ENCODE measurements at regions not wholly inside any gene's neighbourhood (a gene's known extent, or its start where the extent isn't known, plus 50 kb on each side); places are given as distances from the start of the nearest gene placed in this dataset.
A peak's percentile ranks its signal among the peaks of the same experiment; 100 is the strongest.

- no peak for DNase-seq (ENCODE audit: low spot score)
These were observed 370.5 kb upstream of the RSPO3 start for GRCh38 chr6:126747728-126748540.

GRCh38 chr6:126753606-126754005 is 364.9 kb upstream of the RSPO3 start:
- DNase-seq (ENCODE audit: low spot score) = no peak

GRCh38 chr6:126761854-126762253 is 356.6 kb upstream of the RSPO3 start:
- DNase-seq (ENCODE audit: low spot score) = no peak

DNA sequence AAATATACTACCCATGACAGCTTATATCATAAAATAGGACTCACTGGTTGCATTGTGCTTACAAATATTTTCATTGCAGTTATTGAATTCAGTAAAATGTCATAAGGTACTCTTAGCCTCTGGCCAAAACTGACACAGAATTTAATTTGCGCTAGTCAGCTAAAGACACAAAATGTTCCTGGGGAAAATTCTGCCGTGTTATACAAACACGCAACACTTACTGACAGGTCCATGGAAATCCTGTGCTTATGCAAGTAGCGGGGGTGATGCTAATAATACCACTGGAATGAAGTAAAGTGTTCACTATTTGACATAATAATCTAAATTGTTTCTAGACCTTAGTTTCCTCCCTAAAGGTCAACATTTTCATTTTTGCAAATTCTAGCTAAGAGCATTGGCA is 354.4 kb upstream of the RSPO3 start:
- DNase-seq (ENCODE audit: low spot score) = no peak

DNA sequence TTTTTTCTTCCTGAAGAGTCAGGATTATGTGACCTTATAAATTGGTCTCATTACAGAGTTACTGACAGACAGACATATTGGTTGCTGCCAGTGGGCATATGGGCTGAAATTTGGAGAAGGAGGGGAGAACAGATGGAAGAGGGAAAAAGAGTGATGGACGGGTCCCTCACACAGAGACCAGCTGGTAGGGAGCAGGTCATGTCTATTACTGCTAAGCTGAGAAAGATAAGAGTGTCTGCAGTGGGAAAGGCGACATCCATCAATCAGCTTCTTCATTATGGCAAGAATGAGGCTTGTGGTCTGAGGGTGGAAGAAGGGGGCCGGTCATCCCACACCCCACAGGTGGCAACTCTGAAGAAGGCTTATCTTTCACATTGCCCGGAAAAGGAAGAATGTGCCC is 353.8 kb upstream of the RSPO3 start:
- DNase-seq (ENCODE audit: low spot score) = no peak

- DNase-seq (ENCODE audit: low spot score) = no peak
These were observed 351.7 kb upstream of the RSPO3 start for GRCh38 chr6:126766820-126767219.

DNA sequence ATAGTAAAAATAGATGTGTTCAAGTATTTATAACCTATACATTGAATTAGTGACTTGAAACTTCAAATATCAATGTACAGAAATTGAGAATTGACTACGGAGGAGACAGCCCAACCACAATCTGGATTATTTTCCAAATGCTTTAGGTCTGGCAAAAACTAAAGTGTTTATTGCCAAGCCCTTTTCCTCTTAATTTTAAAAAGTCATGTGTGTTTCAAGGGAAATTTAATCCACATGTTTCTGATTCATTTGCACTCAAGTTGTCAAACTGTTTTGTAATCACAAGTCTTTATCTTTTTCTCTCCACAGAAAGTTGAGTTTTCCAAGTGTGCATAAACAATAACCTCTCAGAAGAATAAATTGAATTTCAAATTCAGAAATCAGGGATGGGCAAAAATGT is 350.8 kb upstream of the RSPO3 start:
- no peak for DNase-seq (ENCODE audit: low spot score)

GRCh38 chr6:126770176-126770575 is 348.3 kb upstream of the RSPO3 start:
- DNase-seq (ENCODE audit: low spot score) = no peak

GRCh38 chr6:126773112-126773805 is 345.2 kb upstream of the RSPO3 start:
- DNase-seq (ENCODE audit: low spot score) = no peak

DNA sequence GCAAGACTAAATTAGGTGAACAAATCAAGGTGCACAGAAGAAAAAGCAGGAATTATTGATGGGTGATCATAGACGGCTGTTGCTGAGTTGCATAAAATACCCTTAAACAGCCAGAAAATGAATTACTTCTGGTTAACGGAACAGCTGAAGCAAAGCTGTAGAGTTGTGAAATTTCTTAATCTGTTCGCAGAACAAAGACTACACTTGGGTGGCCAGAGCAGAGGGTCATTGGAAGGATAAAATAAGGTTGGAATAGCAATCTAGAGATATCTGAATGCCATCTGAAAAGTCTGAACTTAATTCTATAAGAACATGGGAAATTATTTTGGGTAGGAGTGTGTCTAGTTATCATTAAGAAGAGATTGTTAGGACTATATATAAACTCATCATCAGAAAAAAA is 339.1 kb upstream of the RSPO3 start:
- DNase-seq (ENCODE audit: low spot score) = no peak

- no peak for DNase-seq (ENCODE audit: low spot score)
These were observed 336.9 kb upstream of the RSPO3 start for GRCh38 chr6:126781582-126781981.

- DNase-seq (ENCODE audit: low spot score) = no peak
These were observed 334.2 kb upstream of the RSPO3 start for GRCh38 chr6:126784161-126784790.

- DNase-seq (ENCODE audit: low spot score) = no peak
These were observed 332.2 kb upstream of the RSPO3 start for GRCh38 chr6:126786262-126786661.

DNA sequence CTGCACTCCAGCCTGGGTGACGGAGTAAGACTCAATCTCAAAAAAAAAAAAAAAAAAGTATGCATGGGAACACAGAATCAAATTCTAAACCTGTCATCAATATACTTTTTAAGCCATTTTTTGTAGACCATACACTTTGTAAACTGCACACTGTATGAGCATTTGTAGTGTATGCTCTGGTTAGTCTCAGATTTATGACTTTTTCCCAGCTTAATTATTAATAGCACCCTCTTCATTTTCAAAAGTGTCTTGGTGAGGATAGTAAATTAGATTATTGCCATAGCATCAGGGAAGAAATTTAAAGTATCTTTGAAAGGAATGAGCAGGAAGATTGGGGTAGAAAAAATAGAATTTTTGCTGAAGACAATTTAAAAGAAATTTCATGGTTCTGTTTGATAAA is 330.8 kb upstream of the RSPO3 start:
- DNase-seq (ENCODE audit: low spot score) = no peak

- DNase-seq (ENCODE audit: low spot score) = no peak
These were observed 329.6 kb upstream of the RSPO3 start for GRCh38 chr6:126788861-126789365.

DNA sequence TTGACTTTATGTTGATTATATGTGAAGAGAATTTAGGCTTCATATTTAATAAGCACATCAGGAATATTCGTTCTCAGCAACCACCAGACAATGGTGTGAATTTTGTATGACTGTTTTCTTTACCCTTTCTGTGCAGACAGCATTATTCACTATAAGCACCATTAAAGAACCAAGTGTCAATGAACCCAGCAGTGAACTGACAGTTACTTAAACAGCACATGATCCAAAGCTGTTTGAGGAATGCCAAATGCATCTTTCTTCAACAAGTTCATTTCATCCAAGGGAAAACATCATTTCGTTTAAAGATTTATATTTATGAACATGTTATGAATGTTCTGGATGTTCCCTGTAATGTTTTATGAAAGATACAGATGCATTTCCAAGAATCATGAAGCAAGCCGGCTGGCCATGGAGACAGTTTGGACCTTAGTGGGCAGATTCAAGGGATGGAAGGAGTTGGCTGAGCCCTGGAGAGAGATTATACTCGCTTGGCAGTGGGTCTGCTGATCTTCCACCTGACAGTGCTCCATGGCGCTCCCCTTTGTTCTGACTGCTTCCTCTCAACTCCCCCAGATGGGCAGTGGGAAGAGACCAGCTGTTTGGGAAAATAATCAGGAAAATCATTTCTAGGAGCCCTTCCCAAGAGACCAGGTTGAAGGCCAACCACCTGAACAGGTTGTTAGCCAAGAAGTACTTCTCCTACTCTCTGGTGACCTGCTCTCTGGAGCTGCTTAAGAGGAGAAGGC is 326.0 kb upstream of the RSPO3 start:
- no peak for DNase-seq (ENCODE audit: low spot score)

DNA sequence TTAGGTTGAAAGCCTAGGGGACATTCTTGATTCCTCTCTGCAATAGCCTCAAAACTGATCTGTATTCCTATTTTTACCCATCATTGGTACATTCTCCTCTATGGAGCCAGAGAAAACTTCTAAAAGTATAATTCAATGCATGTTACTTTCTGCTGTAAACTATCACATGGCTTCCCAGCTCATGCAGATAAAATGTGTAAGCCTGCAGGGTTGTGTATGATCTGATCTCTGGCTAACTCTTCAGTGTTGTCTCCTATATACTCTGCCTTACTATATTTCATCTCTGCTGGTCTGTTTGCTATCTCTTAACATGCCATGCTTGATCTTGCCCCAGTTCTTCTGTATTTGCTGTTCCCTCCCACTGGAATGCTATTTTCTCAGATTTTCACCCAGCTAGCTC is 323.3 kb upstream of the RSPO3 start:
- no peak for DNase-seq (ENCODE audit: low spot score)

- no peak for DNase-seq (ENCODE audit: low spot score)
These were observed 320.5 kb upstream of the RSPO3 start for GRCh38 chr6:126797981-126798380.

DNA sequence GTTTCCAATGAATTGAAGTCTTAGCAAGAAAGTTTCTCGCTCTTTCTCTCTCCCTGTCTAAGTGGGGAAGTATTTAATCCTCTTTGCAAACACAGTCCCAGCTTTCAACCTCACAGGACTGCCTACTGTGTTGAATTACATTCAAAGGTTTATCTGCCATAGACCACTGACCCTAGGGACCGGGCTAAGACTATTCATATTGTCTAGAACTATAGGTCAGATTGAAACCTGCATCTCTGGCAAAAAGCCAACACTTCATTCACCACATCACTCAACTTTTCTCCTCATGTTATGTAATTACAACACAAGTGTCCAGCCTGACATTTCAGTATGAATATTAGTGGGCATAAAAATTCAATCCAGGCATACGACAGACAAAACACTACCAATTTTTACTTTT is 314.7 kb upstream of the RSPO3 start:
- DNase-seq (ENCODE audit: low spot score) = no peak

GRCh38 chr6:126804332-126805064 is 314.0 kb upstream of the RSPO3 start:
- DNase-seq (ENCODE audit: low spot score) = peak; percentile 36

DNA sequence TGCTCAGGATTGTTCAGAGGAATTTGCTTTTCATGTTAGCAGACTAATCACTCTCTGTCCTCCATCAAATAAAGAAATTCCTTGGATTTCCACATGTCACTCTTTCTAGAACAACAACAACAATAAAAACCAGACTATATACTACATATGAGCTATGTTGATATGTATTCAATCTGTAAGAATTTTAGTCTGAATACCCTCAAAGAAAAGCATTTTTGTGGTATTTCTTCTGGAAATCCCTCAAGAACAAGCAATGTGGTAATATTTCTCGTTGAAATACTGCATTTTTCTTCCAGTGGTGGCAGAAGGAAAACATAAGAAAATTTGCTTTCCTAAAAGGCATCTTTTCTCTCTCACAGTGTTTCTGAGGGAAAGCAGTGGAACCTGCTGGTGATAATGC is 312.6 kb upstream of the RSPO3 start:
- no peak for DNase-seq (ENCODE audit: low spot score)

DNA sequence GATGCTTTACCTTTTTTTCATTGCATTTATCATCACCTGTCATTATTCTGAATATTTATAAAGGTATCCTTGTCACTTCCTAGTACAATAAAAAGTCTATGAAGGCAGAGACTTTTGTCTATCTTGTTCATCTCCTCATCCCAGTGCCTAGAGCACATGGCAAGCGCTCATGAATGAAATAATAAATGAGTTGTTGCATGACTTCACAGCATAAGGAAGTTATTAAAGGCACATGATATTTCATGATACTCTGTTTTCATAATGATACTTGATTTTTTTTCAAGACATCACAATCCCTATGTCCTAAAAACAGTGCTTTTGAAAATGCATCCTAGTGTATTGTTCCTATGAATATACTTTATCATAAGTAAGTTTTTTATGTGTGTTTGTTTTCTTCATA is 310.6 kb upstream of the RSPO3 start:
- no peak for DNase-seq (ENCODE audit: low spot score)

All from SW480 (cell line).